DOHH2 (cell line): ENCODE measurements at regions not wholly inside any gene's neighbourhood (a gene's known extent, or its start where the extent isn't known, plus 50 kb on each side); places are given as distances from the start of the nearest gene placed in this dataset.

Source experiments
- EZH2phosphoT487 ChIP-seq: fragments of 200-600 bp; sonication (generic); IDR thresholded peaks from 2 replicates; pipeline ENCODE4 v1.6.1; 2017; ENCODE audit warnings: borderline replicate concordance, mild to moderate bottlenecking, antibody characterized with exemption, low read length, moderate library complexity, mixed read lengths
- TF ChIP-seq, protein P1 (sequence below): fragments of 200-600 bp; sonication (generic); IDR thresholded peaks from one replicate; pipeline ENCODE4 v1.5.1; 2014; ENCODE audit warnings: antibody characterized with exemption, mild to moderate bottlenecking, low read depth, low read length; ENCODE audit not compliant: poor library complexity, severe bottlenecking

DNA sequence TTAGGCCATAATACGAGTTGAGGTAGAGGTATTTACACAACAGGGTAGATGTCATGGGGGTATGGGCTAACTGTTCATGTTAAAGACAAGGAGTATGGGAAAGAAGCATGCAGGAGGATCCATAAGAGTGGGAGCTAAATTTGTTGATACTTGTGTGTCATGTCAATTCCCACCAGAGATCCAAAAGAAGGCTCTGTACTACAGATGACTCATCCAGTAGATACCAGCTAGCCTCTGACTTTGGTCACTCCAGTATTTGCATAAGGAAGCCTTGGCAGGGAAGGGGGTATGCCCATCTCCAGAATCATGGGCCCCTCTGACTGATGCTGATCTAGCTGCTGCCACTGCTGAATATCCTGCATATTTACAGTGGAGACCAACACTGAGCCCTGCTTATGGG is 743.7 kb upstream of the GRAMD2B start:
- TF ChIP-seq, protein P1, sequence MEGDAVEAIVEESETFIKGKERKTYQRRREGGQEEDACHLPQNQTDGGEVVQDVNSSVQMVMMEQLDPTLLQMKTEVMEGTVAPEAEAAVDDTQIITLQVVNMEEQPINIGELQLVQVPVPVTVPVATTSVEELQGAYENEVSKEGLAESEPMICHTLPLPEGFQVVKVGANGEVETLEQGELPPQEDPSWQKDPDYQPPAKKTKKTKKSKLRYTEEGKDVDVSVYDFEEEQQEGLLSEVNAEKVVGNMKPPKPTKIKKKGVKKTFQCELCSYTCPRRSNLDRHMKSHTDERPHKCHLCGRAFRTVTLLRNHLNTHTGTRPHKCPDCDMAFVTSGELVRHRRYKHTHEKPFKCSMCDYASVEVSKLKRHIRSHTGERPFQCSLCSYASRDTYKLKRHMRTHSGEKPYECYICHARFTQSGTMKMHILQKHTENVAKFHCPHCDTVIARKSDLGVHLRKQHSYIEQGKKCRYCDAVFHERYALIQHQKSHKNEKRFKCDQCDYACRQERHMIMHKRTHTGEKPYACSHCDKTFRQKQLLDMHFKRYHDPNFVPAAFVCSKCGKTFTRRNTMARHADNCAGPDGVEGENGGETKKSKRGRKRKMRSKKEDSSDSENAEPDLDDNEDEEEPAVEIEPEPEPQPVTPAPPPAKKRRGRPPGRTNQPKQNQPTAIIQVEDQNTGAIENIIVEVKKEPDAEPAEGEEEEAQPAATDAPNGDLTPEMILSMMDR = no peak
- no peak for TF ChIP-seq EZH2phosphoT487
